ENCODE measurements at regions not wholly inside any gene's neighbourhood (a gene's known extent, or its start where the extent isn't known, plus 50 kb on each side); places are given as distances from the start of the nearest gene placed in this dataset.

GRCh38 chr2:153644955-153645354 is 166.4 kb upstream of the RPRM start:
- no peak overlapping the region for H3K4me3 ChIP-seq
- no peaks in the 10 kb centered on the region for H3K27me3 ChIP-seq (replicated peaks in 1 of 2; ENCODE audit: control insufficient read depth in 2 of 2, insufficient read depth in 2 of 2, low read length in 1 of 2)
- H3K36me3 ChIP-seq (ENCODE audit: control insufficient read depth in 2 of 2, insufficient read depth in 2 of 2, low read length in 1 of 2) = no peaks in the 10 kb centered on the region
- ChIA-PET SMC1A (ENCODE audit: uncharacterized antibody, unreplicated experiment) (interaction anchor here (1.0 kb wide), 1 partner anchor 39 kb away, joined by 3 read pairs; no protein-coding TSS in a partner anchor), CTCF (no interaction called here), RAD21 (ENCODE audit: unreplicated experiment) (no interaction called here), POLR2A (no interaction called here)
- H3K27ac ChIP-seq (ENCODE audit: control insufficient read depth, insufficient read depth) = no peak overlapping the region
- intact Hi-C loops (cut with micrococcal nuclease; ENCODE audit: unreplicated experiment) = no loop called here
- no peaks in the 10 kb centered on the region for H4K20me1 ChIP-seq (ENCODE audit: control insufficient read depth, insufficient read depth)
- DNase-seq (ENCODE audit: low read depth, low spot score) (no peak), ATAC-seq (no peak), FAIRE-seq (no peak)
- TF ChIP-seq KAT2A (conservative IDR thresholded peaks at IDR 0.05; ENCODE audit: control insufficient read depth, low read depth, low read length) (no peak), ZBED1 (IDR thresholded peaks at IDR 0.05; ENCODE audit: borderline replicate concordance) (no peak), DPF2 (IDR thresholded peaks at IDR 0.05) (no peak), BMI1 (IDR thresholded peaks at IDR 0.05; ENCODE audit: borderline replicate concordance) (no peak), CREM (IDR thresholded peaks at IDR 0.05; ENCODE audit: low read depth) (no peak), EGR1 (IDR thresholded peaks at IDR 0.05; ENCODE audit: borderline replicate concordance in 1 of 2, low read depth in 2 of 2, low read length in 2 of 2) (no peak), IKZF1 (conservative IDR thresholded peaks at IDR 0.05) (no peak), IRF4 (IDR thresholded peaks at IDR 0.05; ENCODE audit: low read depth, low read length) (no peak), ESRRA (IDR thresholded peaks at IDR 0.05; ENCODE audit: low read length) (no peak), IRF3 (IDR thresholded peaks at IDR 0.05) (no peak), CREB1 (IDR thresholded peaks at IDR 0.05; ENCODE audit: low read depth) (no peak), NKRF (conservative IDR thresholded peaks at IDR 0.05) (no peak), SUPT20H (IDR thresholded peaks at IDR 0.05; ENCODE audit: borderline replicate concordance, control insufficient read depth, low read depth, low read length) (no peak)
- BruUV-seq (replicated peaks) = no TSS peak
- H3K9ac ChIP-seq (ENCODE audit: control insufficient read depth, insufficient read depth, low read length) = no peak overlapping the region
- no peak overlapping the region for H2AFZ ChIP-seq (ENCODE audit: control insufficient read depth, low read depth, low read length)
- no peaks in the 10 kb centered on the region for H3K9me3 ChIP-seq (replicated peaks; ENCODE audit: control insufficient read depth, insufficient read depth, low read length)
- H3K79me2 ChIP-seq (ENCODE audit: control insufficient read depth, insufficient read depth, low read length) = no peaks in the 10 kb centered on the region
- in situ Hi-C loops (cut with MboI) = no loop called here
- no peak overlapping the region for H3K4me2 ChIP-seq (ENCODE audit: control insufficient read depth, insufficient read depth)
- 67% methylated on average over 5 of the region's 5 CpGs for WGBS (ENCODE audit: insufficient coverage, insufficient replicate concordance, low lambda C conversion rate, missing lambda C conversion rate)
- H3K4me1 ChIP-seq (ENCODE audit: control insufficient read depth, insufficient read depth, low read length) = no peaks in the 10 kb centered on the region
